ENCODE measurements at regions not wholly inside any gene's neighbourhood (a gene's known extent, or its start where the extent isn't known, plus 50 kb on each side); places are given as distances from the start of the nearest gene placed in this dataset.

DNA sequence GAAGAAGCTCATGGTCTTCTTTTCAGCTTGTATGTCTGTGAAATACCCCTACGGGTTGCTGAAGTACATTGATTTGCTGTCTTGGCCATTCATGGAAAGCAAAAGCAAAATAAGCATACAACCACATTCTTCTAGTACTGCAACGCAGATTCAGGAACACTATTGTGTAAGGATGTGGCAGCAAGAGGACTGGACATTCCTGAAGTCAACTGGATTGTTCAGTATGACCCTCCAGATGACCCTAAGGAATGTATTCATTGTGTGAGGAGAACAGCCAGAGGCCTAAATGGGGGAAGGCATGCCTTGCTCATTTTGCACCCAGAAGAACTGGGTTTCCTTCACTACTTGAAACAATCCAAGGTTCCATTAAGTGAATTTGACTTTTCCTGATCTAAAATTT is 133.4 kb upstream of the ANKRD1 start:
- WGBS, result 98% methylated on average over 2 of the region's 2 CpGs

DNA sequence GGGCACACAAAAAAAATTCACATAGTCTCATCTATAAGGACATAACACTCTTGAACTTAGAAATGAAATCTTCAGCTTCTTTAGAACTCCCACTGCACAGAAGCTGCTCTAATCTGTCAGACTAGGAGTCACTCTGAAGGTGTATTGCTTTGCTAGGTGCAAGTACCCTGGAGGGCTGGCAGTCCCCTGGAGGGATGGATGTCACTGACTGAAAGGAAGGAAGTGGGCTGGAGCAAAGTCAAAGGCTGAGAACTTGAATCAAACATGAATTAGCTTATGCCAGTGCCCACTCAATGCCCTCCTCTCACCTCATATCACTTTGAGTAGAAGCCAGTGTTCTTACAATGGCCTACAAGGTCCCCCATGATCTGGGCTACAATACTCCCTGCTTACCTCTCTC is 140.3 kb upstream of the ANKRD1 start:
- Histone ChIP-seq H3K27ac (no peak overlapping the region), H3K4me3 (no peak overlapping the region), H3K4me1 (no peaks in the 10 kb centered on the region), H3K36me3 (no peaks in the 10 kb centered on the region), H3K27me3 (no peaks in the 10 kb centered on the region), H3K9me3 (no peaks in the 10 kb centered on the region)
- TF ChIP-seq, protein P1, sequence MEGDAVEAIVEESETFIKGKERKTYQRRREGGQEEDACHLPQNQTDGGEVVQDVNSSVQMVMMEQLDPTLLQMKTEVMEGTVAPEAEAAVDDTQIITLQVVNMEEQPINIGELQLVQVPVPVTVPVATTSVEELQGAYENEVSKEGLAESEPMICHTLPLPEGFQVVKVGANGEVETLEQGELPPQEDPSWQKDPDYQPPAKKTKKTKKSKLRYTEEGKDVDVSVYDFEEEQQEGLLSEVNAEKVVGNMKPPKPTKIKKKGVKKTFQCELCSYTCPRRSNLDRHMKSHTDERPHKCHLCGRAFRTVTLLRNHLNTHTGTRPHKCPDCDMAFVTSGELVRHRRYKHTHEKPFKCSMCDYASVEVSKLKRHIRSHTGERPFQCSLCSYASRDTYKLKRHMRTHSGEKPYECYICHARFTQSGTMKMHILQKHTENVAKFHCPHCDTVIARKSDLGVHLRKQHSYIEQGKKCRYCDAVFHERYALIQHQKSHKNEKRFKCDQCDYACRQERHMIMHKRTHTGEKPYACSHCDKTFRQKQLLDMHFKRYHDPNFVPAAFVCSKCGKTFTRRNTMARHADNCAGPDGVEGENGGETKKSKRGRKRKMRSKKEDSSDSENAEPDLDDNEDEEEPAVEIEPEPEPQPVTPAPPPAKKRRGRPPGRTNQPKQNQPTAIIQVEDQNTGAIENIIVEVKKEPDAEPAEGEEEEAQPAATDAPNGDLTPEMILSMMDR (IDR thresholded peaks at IDR 0.05), result no peak
- no peak for TF ChIP-seq POLR2A (IDR thresholded peaks at IDR 0.05)
- TF ChIP-seq EP300 (IDR thresholded peaks at IDR 0.05), result no peak
- TF ChIP-seq POLR2AphosphoS5 (IDR thresholded peaks at IDR 0.05), result no peak
- no peak for DNase-seq (ENCODE audit: low spot score in 2 of 2)

More for the DNA sequence above, 133.4 kb upstream of the ANKRD1 start:
- H3K27ac ChIP-seq, result no peak overlapping the region
- DNase-seq (ENCODE audit: low spot score in 2 of 2), result no peak
- no peaks in the 10 kb centered on the region for H3K27me3 ChIP-seq
- no peaks in the 10 kb centered on the region for H3K9me3 ChIP-seq
- no peak overlapping the region for H3K4me3 ChIP-seq
- TF ChIP-seq, protein P1 (IDR thresholded peaks at IDR 0.05), result no peak
- TF ChIP-seq EP300 (IDR thresholded peaks at IDR 0.05) (no peak), POLR2A (IDR thresholded peaks at IDR 0.05) (no peak), POLR2AphosphoS5 (IDR thresholded peaks at IDR 0.05) (no peak)
- H3K4me1 ChIP-seq, result peaks cover 8% of the 10 kb centered on the region
- H3K36me3 ChIP-seq, result no peaks in the 10 kb centered on the region

DNA sequence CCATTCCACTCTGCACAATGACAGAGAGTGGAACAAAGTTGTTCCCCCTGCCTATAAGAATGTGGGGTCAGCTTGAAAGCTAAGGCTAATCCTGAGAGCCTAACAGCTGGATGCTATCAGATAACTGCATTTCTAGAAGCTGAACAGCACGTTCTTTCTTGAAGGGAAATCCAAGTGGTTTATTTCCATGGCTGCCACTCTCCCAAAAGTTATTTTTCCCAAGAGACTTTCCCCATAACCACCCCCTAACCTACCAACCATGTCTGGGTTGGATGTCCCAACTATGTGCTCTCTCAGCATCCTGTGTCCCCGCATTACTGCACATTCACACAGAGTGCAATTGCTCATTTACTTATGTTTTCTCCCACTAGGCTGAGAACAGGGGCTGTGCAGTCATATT is 140.7 kb upstream of the ANKRD1 start:
- TF ChIP-seq EP300 (IDR thresholded peaks at IDR 0.05) (no peak), POLR2A (IDR thresholded peaks at IDR 0.05) (no peak), POLR2AphosphoS5 (IDR thresholded peaks at IDR 0.05) (no peak)
- TF ChIP-seq, protein P1 (IDR thresholded peaks at IDR 0.05), result no peak
- no peak overlapping the region for H3K4me3 ChIP-seq
- no peaks in the 10 kb centered on the region for H3K36me3 ChIP-seq
- H3K4me1 ChIP-seq, result no peaks in the 10 kb centered on the region
- no peak for DNase-seq (ENCODE audit: low spot score in 2 of 2)
- H3K9me3 ChIP-seq, result no peaks in the 10 kb centered on the region
- WGBS, result 70% methylated on average over 2 of the region's 2 CpGs
- no peak overlapping the region for H3K27ac ChIP-seq
- no peaks in the 10 kb centered on the region for H3K27me3 ChIP-seq

DNA sequence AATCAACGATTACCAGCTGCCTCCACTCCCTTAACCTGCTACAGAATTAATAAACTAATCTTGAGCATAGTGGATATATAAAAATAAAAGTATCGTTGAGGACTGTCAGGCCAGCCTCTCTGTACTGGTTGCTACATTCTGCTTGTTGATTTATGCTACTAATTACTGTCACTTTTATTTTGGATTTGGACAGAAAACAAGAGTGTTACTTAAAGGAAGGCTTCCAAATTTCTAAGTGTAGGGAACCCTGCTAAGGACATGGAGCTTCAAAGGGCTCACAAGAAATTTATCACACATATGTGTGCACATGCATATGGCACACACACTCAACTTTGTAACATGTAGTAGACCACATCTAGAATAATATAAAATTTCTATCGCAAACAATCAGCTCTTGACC is 141.2 kb upstream of the ANKRD1 start:
- no peaks in the 10 kb centered on the region for H3K4me1 ChIP-seq
- TF ChIP-seq POLR2A (IDR thresholded peaks at IDR 0.05) (no peak), POLR2AphosphoS5 (IDR thresholded peaks at IDR 0.05) (no peak), EP300 (IDR thresholded peaks at IDR 0.05) (no peak)
- TF ChIP-seq, protein P1 (IDR thresholded peaks at IDR 0.05), result no peak

DNA sequence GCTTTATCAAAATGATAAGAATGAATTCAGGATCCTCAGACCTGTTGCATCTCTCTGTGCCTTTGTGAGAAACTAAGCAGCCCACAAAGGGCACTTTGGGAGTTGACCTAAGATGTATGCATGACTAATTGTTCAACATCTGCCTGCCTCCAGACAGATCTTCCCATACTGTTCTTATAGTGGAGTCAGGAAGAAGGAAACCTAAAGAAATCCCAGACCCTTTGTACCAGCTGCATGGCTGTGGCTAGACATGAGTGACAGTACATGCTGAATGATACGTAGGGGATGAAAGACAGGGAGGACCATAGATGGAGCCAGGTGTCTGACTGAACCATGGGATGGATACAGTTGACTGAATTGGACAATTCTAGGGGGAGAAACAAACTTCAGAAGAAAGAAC is 148.7 kb upstream of the PCGF5 start:
- Histone ChIP-seq H3K9me3 (no peaks in the 10 kb centered on the region), H3K36me3 (no peaks in the 10 kb centered on the region), H3K4me3 (no peak overlapping the region), H3K27me3 (peaks cover 11% of the 10 kb centered on the region), H3K4me1 (no peaks in the 10 kb centered on the region), H3K27ac (no peak overlapping the region)
- WGBS, result 75% methylated on average over 1 of the region's 1 CpG
- TF ChIP-seq POLR2A (IDR thresholded peaks at IDR 0.05) (no peak), EP300 (IDR thresholded peaks at IDR 0.05) (no peak), POLR2AphosphoS5 (IDR thresholded peaks at IDR 0.05) (no peak)
- TF ChIP-seq, protein P1 (IDR thresholded peaks at IDR 0.05), result no peak
- DNase-seq (ENCODE audit: low spot score in 2 of 2), result no peak

More for the DNA sequence above, 141.2 kb upstream of the ANKRD1 start:
- Histone ChIP-seq H3K9me3 (no peaks in the 10 kb centered on the region), H3K27ac (no peak overlapping the region), H3K27me3 (no peaks in the 10 kb centered on the region), H3K36me3 (no peaks in the 10 kb centered on the region), H3K4me3 (no peak overlapping the region)
- 72% methylated on average over 3 of the region's 3 CpGs for WGBS
- DNase-seq (ENCODE audit: low spot score in 2 of 2), result no peak

All from suprapubic skin (tissue), 4 donors.